SK-N-SH treated with all-trans-retinoic acid at 6 μM for 48 hours (cell line): ENCODE measurements at regions not wholly inside any gene's neighbourhood (a gene's known extent, or its start where the extent isn't known, plus 50 kb on each side); places are given as distances from the start of the nearest gene placed in this dataset.

Source experiments
- ATAC-seq: fragments of 200-7000 bp; cut with Tn5 transposase; 3 replicates; pipeline ENCODE4 v1.9.1; 2020; ENCODE audit warnings: mild to moderate bottlenecking, moderate library complexity
- BACH2 ChIP-seq: fragments of 250-450 bp; sonication (Bioruptor Pico); IDR thresholded peaks from 2 replicates; pipeline ENCODE4 v1.9.0; 2021; ENCODE audit warnings: mild to moderate bottlenecking, borderline replicate concordance
- CSDC2 ChIP-seq: fragments of 250-450 bp; sonication (Bioruptor Pico); IDR thresholded peaks from 2 replicates; pipeline ENCODE4 v1.5.0; 2020; ENCODE audit warnings: mild to moderate bottlenecking, moderate library complexity
- CSRNP3 ChIP-seq: fragments of 250-450 bp; sonication (Bioruptor Pico); IDR thresholded peaks from 2 replicates; pipeline ENCODE4 v1.5.1; 2021; ENCODE audit warnings: mild to moderate bottlenecking, moderate library complexity
- ESRRG ChIP-seq: fragments of 250-450 bp; sonication (Bioruptor Pico); IDR thresholded peaks from 2 replicates; pipeline ENCODE4 v1.6.1; 2021; ENCODE audit warnings: mild to moderate bottlenecking
- GLIS3 ChIP-seq: fragments of 250-450 bp; sonication (Bioruptor Pico); IDR thresholded peaks from 2 replicates; pipeline ENCODE4 v1.5.0; 2020; ENCODE audit warnings: mild to moderate bottlenecking, moderate library complexity
- ISL1 ChIP-seq: fragments of 250-450 bp; sonication (Bioruptor Pico); IDR thresholded peaks from 2 replicates; pipeline ENCODE4 v2.1.2; 2022; ENCODE audit warnings: mild to moderate bottlenecking, moderate library complexity
- OSR1 ChIP-seq: fragments of 250-450 bp; sonication (Bioruptor Pico); IDR thresholded peaks from 2 replicates; pipeline ENCODE4 v1.8.0; 2022; ENCODE audit warnings: moderate library complexity, mild to moderate bottlenecking, inconsistent platforms
- PATZ1 ChIP-seq: fragments of 250-450 bp; sonication (Bioruptor Pico); IDR thresholded peaks from 2 replicates; pipeline ENCODE4 v1.8.0; 2020; ENCODE audit warnings: mild to moderate bottlenecking, moderate library complexity, borderline replicate concordance
- POU6F1 ChIP-seq: fragments of 250-450 bp; sonication (Bioruptor Pico); IDR thresholded peaks from 2 replicates; pipeline ENCODE4 v1.8.0; 2021; ENCODE audit warnings: low read depth, mild to moderate bottlenecking, moderate library complexity, borderline replicate concordance
- PPARA ChIP-seq: fragments of 250-450 bp; sonication (Bioruptor Pico); IDR thresholded peaks from 2 replicates; pipeline ENCODE4 v1.5.0; 2020; ENCODE audit warnings: mild to moderate bottlenecking, borderline replicate concordance
- RARB ChIP-seq: fragments of 250-450 bp; sonication (Bioruptor Pico); IDR thresholded peaks from 2 replicates; pipeline ENCODE4 v1.8.0; 2021; ENCODE audit warnings: mild to moderate bottlenecking, moderate library complexity
- SNAI2 ChIP-seq: fragments of 250-450 bp; sonication (Bioruptor Pico); IDR thresholded peaks from 2 replicates; pipeline ENCODE4 v1.5.0; 2020; ENCODE audit warnings: mild to moderate bottlenecking, moderate library complexity
- TCF4 ChIP-seq: fragments of 250-450 bp; sonication (Bioruptor Pico); IDR thresholded peaks from 2 replicates; pipeline ENCODE4 v1.8.0; 2021; ENCODE audit warnings: mild to moderate bottlenecking, moderate library complexity, borderline replicate concordance
- TOX ChIP-seq: fragments of 250-450 bp; sonication (Bioruptor Pico); IDR thresholded peaks from 2 replicates; pipeline ENCODE4 v1.8.0; 2021; ENCODE audit warnings: mild to moderate bottlenecking, moderate library complexity, borderline replicate concordance
- TSHZ2 ChIP-seq: fragments of 250-450 bp; sonication (Bioruptor Pico); IDR thresholded peaks from 2 replicates; pipeline ENCODE4 v1.5.0; 2020; ENCODE audit warnings: mild to moderate bottlenecking, moderate library complexity
- ZC3H10 ChIP-seq: fragments of 250-450 bp; sonication (Bioruptor Pico); IDR thresholded peaks from 2 replicates; pipeline ENCODE4 v1.5.1; 2021; ENCODE audit warnings: mild to moderate bottlenecking, moderate library complexity
- ZFP3 ChIP-seq: fragments of 250-450 bp; sonication (Bioruptor Pico); IDR thresholded peaks from 2 replicates; pipeline ENCODE4 v1.5.0; 2020; ENCODE audit warnings: mild to moderate bottlenecking, moderate library complexity
- ZFP30 ChIP-seq: fragments of 450-650 bp; formaldehyde crosslinking; IDR thresholded peaks from 2 replicates; pipeline ENCODE4 v1.5.0; 2022; ENCODE audit warnings: mild to moderate bottlenecking, moderate library complexity
- ZNF565 ChIP-seq: fragments of 450-650 bp; formaldehyde crosslinking; conservative IDR thresholded peaks from 2 replicates; pipeline ENCODE4 v1.5.0; 2020; ENCODE audit warnings: low read depth, mild to moderate bottlenecking, moderate library complexity
- ZNF70 ChIP-seq: fragments of 450-650 bp; formaldehyde crosslinking; IDR thresholded peaks from 2 replicates; pipeline ENCODE4 v1.5.0; 2020; ENCODE audit warnings: mild to moderate bottlenecking, moderate library complexity
- ZNF8 ChIP-seq: fragments of 450-650 bp; formaldehyde crosslinking; IDR thresholded peaks from 2 replicates; pipeline ENCODE4 v1.5.0; 2020; ENCODE audit warnings: mild to moderate bottlenecking, moderate library complexity

- ATAC-seq: no peak
- TF ChIP-seq ZC3H10 (CRISPR knock-in tag): no peak
- no peak for TF ChIP-seq ZNF8 (CRISPR knock-in tag)
- no peak for TF ChIP-seq ZNF565
- TF ChIP-seq ISL1 (CRISPR knock-in tag): no peak
- TF ChIP-seq TOX (CRISPR knock-in tag): no peak
- TF ChIP-seq SNAI2 (CRISPR knock-in tag): no peak
- no peak for TF ChIP-seq CSDC2 (CRISPR knock-in tag)
- no peak for TF ChIP-seq ZFP3 (CRISPR knock-in tag)
- no peak for TF ChIP-seq BACH2 (CRISPR knock-in tag)
- TF ChIP-seq ESRRG (CRISPR knock-in tag): no peak
- TF ChIP-seq POU6F1 (CRISPR knock-in tag): no peak
- TF ChIP-seq GLIS3 (CRISPR knock-in tag): no peak
These were observed 188.4 kb downstream of the DUSP6 start for GRCh38 chr12:89163918-89164317.

GRCh38 chr12:89162589-89163261 is 189.6 kb downstream of the DUSP6 start:
- peak; percentile 68 for ATAC-seq
- 0 out of 2 replicates have a peak, but pooled peaks have one; percentile 19 for TF ChIP-seq ISL1 (CRISPR knock-in tag)
- TF ChIP-seq CSDC2 (CRISPR knock-in tag): no peak
- no peak for TF ChIP-seq ZNF565

GRCh38 chr12:89161557-89161956 is 190.7 kb downstream of the DUSP6 start:
- ATAC-seq: no peak
- no peak for TF ChIP-seq ZNF8 (CRISPR knock-in tag)
- no peak for TF ChIP-seq TCF4 (CRISPR knock-in tag)
- TF ChIP-seq TOX (CRISPR knock-in tag): no peak
- TF ChIP-seq ESRRG (CRISPR knock-in tag): no peak
- TF ChIP-seq TSHZ2: no peak
- TF ChIP-seq ZFP30: no peak
- TF ChIP-seq CSDC2 (CRISPR knock-in tag): no peak
- no peak for TF ChIP-seq ZC3H10 (CRISPR knock-in tag)
- no peak for TF ChIP-seq CSRNP3 (CRISPR knock-in tag)
- TF ChIP-seq RARB: no peak
- TF ChIP-seq, all 23 proteins: peak for 0

GRCh38 chr12:89160716-89161123 is 191.6 kb downstream of the DUSP6 start:
- ATAC-seq: peak; percentile 90
- peak; percentile 34; the same call in 1 of the 2 replicates for TF ChIP-seq TCF4 (CRISPR knock-in tag)
- TF ChIP-seq TOX (CRISPR knock-in tag): peak; percentile 63; the same call in 1 of the 2 replicates
- no peak for TF ChIP-seq SNAI2 (CRISPR knock-in tag)
- TF ChIP-seq ZNF565: no peak

- no peak for ATAC-seq
- no peak for TF ChIP-seq POU6F1 (CRISPR knock-in tag)
- no peak for TF ChIP-seq GLIS3 (CRISPR knock-in tag)
- TF ChIP-seq TOX (CRISPR knock-in tag): no peak
- no peak for TF ChIP-seq ZFP30
- no peak for TF ChIP-seq OSR1
- TF ChIP-seq CSDC2 (CRISPR knock-in tag): no peak
- no peak for TF ChIP-seq ZNF70
- no peak for TF ChIP-seq BACH2 (CRISPR knock-in tag)
- no peak for TF ChIP-seq PPARA (CRISPR knock-in tag)
- TF ChIP-seq TCF4 (CRISPR knock-in tag): no peak
- TF ChIP-seq ZC3H10 (CRISPR knock-in tag): no peak
- TF ChIP-seq PATZ1 (CRISPR knock-in tag): no peak
- no peak for TF ChIP-seq ZFP3 (CRISPR knock-in tag)
- no peak for TF ChIP-seq ESRRG (CRISPR knock-in tag)
- TF ChIP-seq ZNF8 (CRISPR knock-in tag): no peak
These were observed 194.9 kb downstream of the DUSP6 start for GRCh38 chr12:89157413-89157812.
